Activated CD4-positive, alpha-beta T cell treated with anti-CD3 and anti-CD28 coated beads, Interleukin-2, amount 10 ng/mL, durations not matched to agents 24 days and 14 days (primary cell): ENCODE measurements at regions not wholly inside any gene's neighbourhood (a gene's known extent, or its start where the extent isn't known, plus 50 kb on each side); places are given as distances from the start of the nearest gene placed in this dataset.
"Not testable (repeated sequence)": the region's sequence is repeated elsewhere in the genome, so short reads cannot be mapped to it uniquely, and the experiment has no call there.

Source experiments
- DNase-seq: peaks from one replicate; pipeline ENCODE4 v3.0.0; 2022
- H3K27ac Mint-ChIP-seq: one replicate; pipeline ENCODE4 v1.8.0; 2022; ENCODE audit warnings: mild to moderate bottlenecking, mixed read lengths
- H3K27me3 Mint-ChIP-seq: one replicate; pipeline ENCODE4 v1.8.0; 2022; ENCODE audit warnings: mixed read lengths
- H3K36me3 Mint-ChIP-seq: one replicate; pipeline ENCODE4 v1.8.0; 2022; ENCODE audit warnings: low read depth, mild to moderate bottlenecking, mixed read lengths
- H3K4me1 Mint-ChIP-seq: one replicate; pipeline ENCODE4 v1.8.0; 2021; ENCODE audit warnings: mixed read lengths
- H3K4me3 Mint-ChIP-seq: one replicate; pipeline ENCODE4 v1.8.0; 2022; ENCODE audit warnings: mild to moderate bottlenecking, moderate library complexity, mixed read lengths
- H3K9me3 Mint-ChIP-seq: one replicate; pipeline ENCODE4 v1.8.0; 2021; ENCODE audit warnings: mixed read lengths
- intact Hi-C: fragments of 100-400 bp; cut with micrococcal nuclease; formaldehyde crosslinking; loops from one replicate; pipeline ENCODE4 v1.15.1; 2023

- H3K27me3 Mint-ChIP-seq, H3K27ac Mint-ChIP-seq, H3K4me3 Mint-ChIP-seq, H3K36me3 Mint-ChIP-seq, DNase-seq, H3K4me1 Mint-ChIP-seq, intact Hi-C loops: not testable (repeated sequence)
- peaks cover 11% of the 10 kb centered on the region for H3K9me3 Mint-ChIP-seq
These were observed 133.1 kb downstream of the CENPC start for GRCh38 chr4:67412153-67412712.

GRCh38 chr4:67403342-67403741 lies 142.0 kb downstream of the CENPC start:
- Mint-ChIP-seq H3K9me3 (peaks cover 8% of the 10 kb centered on the region), H3K36me3 (no peaks in the 10 kb centered on the region), H3K27ac (no peak overlapping the region), H3K27me3 (no peaks in the 10 kb centered on the region), H3K4me1 (no peaks in the 10 kb centered on the region), H3K4me3 (no peak overlapping the region)
- intact Hi-C loops = no loop called here
- DNase-seq = no peak

DNA sequence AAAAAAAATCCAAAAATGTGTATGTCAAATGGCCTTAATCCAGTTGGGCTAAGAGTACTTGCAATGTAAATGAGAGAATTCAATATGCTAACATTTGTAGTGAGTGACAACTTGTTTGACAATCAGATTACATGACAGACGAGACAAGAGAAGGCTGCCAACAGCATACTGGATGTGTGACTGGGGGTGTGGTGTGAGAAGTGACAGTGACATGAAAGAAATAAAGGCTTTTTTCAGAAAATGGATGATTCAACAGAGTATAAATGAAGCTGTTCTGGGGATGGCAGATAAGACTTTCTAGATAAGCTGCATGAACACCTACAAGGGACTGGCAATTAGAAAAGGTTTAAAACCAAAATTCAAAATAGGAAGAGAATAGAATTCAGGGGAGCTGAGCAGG lies 143.4 kb downstream of the CENPC start:
- Mint-ChIP-seq H3K36me3 (no peaks in the 10 kb centered on the region), H3K4me3 (no peak overlapping the region), H3K9me3 (peaks cover 3% of the 10 kb centered on the region), H3K4me1 (no peaks in the 10 kb centered on the region), H3K27me3 (no peaks in the 10 kb centered on the region), H3K27ac (no peak overlapping the region)
- no peak for DNase-seq
- intact Hi-C loops = no loop called here

- no peak for DNase-seq
- no peak overlapping the region for H3K4me3 Mint-ChIP-seq
- H3K4me1 Mint-ChIP-seq = no peaks in the 10 kb centered on the region
- H3K27ac Mint-ChIP-seq = no peak overlapping the region
- no peaks in the 10 kb centered on the region for H3K9me3 Mint-ChIP-seq
- intact Hi-C loops = no loop called here
- no peaks in the 10 kb centered on the region for H3K36me3 Mint-ChIP-seq
- no peaks in the 10 kb centered on the region for H3K27me3 Mint-ChIP-seq
These were observed 147.4 kb downstream of the CENPC start for GRCh38 chr4:67397931-67398330.

GRCh38 chr4:67397031-67397430 lies 148.3 kb downstream of the CENPC start:
- no peaks in the 10 kb centered on the region for H3K36me3 Mint-ChIP-seq
- H3K27me3 Mint-ChIP-seq = peaks cover 4% of the 10 kb centered on the region
- no peak overlapping the region for H3K4me3 Mint-ChIP-seq
- no peaks in the 10 kb centered on the region for H3K9me3 Mint-ChIP-seq
- intact Hi-C loops = no loop called here
- H3K27ac Mint-ChIP-seq = no peak overlapping the region
- H3K4me1 Mint-ChIP-seq = no peaks in the 10 kb centered on the region
- DNase-seq = no peak

GRCh38 chr4:67396008-67396407 lies 149.3 kb downstream of the CENPC start:
- H3K4me1 Mint-ChIP-seq = no peaks in the 10 kb centered on the region
- H3K27ac Mint-ChIP-seq = no peak overlapping the region
- intact Hi-C loops = no loop called here
- peaks cover 6% of the 10 kb centered on the region for H3K27me3 Mint-ChIP-seq
- DNase-seq = no peak
- no peaks in the 10 kb centered on the region for H3K9me3 Mint-ChIP-seq
- H3K4me3 Mint-ChIP-seq = no peak overlapping the region
- no peaks in the 10 kb centered on the region for H3K36me3 Mint-ChIP-seq

GRCh38 chr4:67394879-67395278 lies 150.4 kb downstream of the CENPC start:
- intact Hi-C loops = no loop called here

GRCh38 chr4:67393699-67394281 lies 151.5 kb downstream of the CENPC start:
- no peak overlapping the region for H3K27ac Mint-ChIP-seq
- peaks cover 7% of the 10 kb centered on the region for H3K27me3 Mint-ChIP-seq
- no peaks in the 10 kb centered on the region for H3K9me3 Mint-ChIP-seq
- H3K4me3 Mint-ChIP-seq = no peak overlapping the region
- intact Hi-C loops = no loop called here
- no peaks in the 10 kb centered on the region for H3K4me1 Mint-ChIP-seq
- DNase-seq = peak; percentile 67
- no peaks in the 10 kb centered on the region for H3K36me3 Mint-ChIP-seq

More at GRCh38 chr4:67394879-67395278, 150.4 kb downstream of the CENPC start:
- no peaks in the 10 kb centered on the region for H3K9me3 Mint-ChIP-seq
- DNase-seq = no peak
- H3K36me3 Mint-ChIP-seq = no peaks in the 10 kb centered on the region
- H3K27me3 Mint-ChIP-seq = peaks cover 6% of the 10 kb centered on the region
- no peak overlapping the region for H3K27ac Mint-ChIP-seq
- H3K4me3 Mint-ChIP-seq = no peak overlapping the region
- no peaks in the 10 kb centered on the region for H3K4me1 Mint-ChIP-seq

GRCh38 chr4:67393007-67393406 lies 152.3 kb downstream of the CENPC start:
- Mint-ChIP-seq H3K27me3 (peaks cover 7% of the 10 kb centered on the region), H3K27ac (no peak overlapping the region), H3K4me1 (no peaks in the 10 kb centered on the region), H3K9me3 (no peaks in the 10 kb centered on the region), H3K36me3 (no peaks in the 10 kb centered on the region), H3K4me3 (no peak overlapping the region)
- intact Hi-C loops = no loop called here
- DNase-seq = no peak

DNA sequence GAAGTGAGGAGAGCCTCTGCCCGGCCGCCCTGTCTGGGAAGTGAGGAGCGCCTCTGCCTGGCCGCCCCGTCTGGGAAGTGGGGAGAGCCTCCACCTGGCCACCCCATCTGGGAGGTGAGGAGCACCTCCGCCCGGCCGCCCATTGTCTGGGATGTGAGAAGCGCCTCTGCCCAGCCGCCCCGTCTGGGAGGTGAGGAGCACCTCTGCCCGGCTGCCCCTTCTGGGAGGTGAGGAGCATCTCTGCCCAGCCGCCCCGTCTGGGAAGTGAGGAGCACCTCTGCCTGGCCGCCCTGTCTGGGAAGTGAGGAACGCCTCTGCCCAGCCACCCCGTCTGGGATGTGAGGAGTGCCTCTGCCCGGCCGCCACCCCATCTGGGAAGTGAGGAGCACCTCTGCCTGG lies 163.9 kb downstream of the CENPC start:
- H3K4me1 Mint-ChIP-seq, H3K4me3 Mint-ChIP-seq, DNase-seq, H3K36me3 Mint-ChIP-seq, intact Hi-C loops, H3K9me3 Mint-ChIP-seq, H3K27me3 Mint-ChIP-seq, H3K27ac Mint-ChIP-seq: not testable (repeated sequence)

GRCh38 chr4:67380702-67381405 lies 164.4 kb downstream of the CENPC start:
- DNase-seq, H3K9me3 Mint-ChIP-seq, H3K27ac Mint-ChIP-seq, H3K36me3 Mint-ChIP-seq, H3K4me3 Mint-ChIP-seq, H3K4me1 Mint-ChIP-seq, intact Hi-C loops, H3K27me3 Mint-ChIP-seq: not testable (repeated sequence)

DNA sequence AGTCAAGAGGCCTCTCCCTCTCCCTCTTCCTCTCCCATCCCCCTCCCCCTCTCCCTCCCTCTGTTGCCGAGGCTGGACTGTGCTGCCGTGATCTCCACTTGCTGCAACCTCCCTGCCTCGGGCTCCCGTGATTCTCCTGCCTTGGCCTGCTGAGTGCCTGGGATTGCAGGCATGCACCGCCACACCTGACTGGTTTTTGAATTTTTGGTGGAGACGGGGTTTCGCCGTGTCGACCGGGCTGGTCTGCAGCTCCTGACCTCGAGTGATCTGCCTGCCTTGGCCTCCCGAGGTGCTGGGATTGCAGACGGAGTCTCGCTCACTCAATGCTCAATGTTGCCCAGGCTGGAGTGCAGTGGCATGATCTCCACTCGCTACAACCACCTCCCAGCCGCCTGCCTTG lies 165.1 kb downstream of the CENPC start:
- no peaks in the 10 kb centered on the region for H3K27me3 Mint-ChIP-seq
- no peak overlapping the region for H3K4me3 Mint-ChIP-seq
- no peaks in the 10 kb centered on the region for H3K4me1 Mint-ChIP-seq
- no peak overlapping the region for H3K27ac Mint-ChIP-seq
- DNase-seq = no peak
- no peaks in the 10 kb centered on the region for H3K36me3 Mint-ChIP-seq
- no peaks in the 10 kb centered on the region for H3K9me3 Mint-ChIP-seq
- intact Hi-C loops = no loop called here

GRCh38 chr4:67375291-67375690 lies 170.0 kb downstream of the CENPC start:
- Mint-ChIP-seq H3K9me3 (no peaks in the 10 kb centered on the region), H3K27me3 (no peaks in the 10 kb centered on the region), H3K4me3 (no peak overlapping the region), H3K36me3 (no peaks in the 10 kb centered on the region), H3K27ac (no peak overlapping the region), H3K4me1 (no peaks in the 10 kb centered on the region)
- no peak for DNase-seq
- intact Hi-C loops = no loop called here

DNA sequence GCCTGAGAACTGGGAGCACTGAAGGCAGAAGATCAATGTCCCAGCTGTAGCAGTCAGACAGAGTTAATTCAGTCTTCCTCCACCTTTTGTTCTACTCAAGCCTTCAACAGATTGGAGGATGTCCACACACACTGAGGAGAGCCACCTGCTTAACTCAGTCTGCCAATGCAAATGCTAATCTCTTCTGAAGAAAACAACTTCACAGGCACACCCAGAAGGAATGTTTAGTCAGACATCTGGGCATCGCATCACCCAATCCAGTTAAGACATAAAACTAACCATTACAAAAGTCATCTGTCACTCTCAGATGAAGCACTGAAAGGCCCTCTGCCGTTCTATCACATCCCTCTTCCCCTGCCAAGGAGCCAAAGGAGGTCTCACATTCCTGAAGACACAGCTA lies 173.7 kb downstream of the CENPC start:
- Mint-ChIP-seq H3K4me1 (no peaks in the 10 kb centered on the region), H3K4me3 (no peak overlapping the region), H3K27me3 (no peaks in the 10 kb centered on the region), H3K27ac (no peak overlapping the region), H3K9me3 (no peaks in the 10 kb centered on the region), H3K36me3 (no peaks in the 10 kb centered on the region)
- intact Hi-C loops = no loop called here
- DNase-seq = no peak
